Activated CD4-positive, alpha-beta T cell treated with anti-CD3 and anti-CD28 coated beads for 36 hours (primary cell): ENCODE measurements at regions not wholly inside any gene's neighbourhood (a gene's known extent, or its start where the extent isn't known, plus 50 kb on each side); places are given as distances from the start of the nearest gene placed in this dataset.
"Not testable (repeated sequence)": the region's sequence is repeated elsewhere in the genome, so short reads cannot be mapped to it uniquely, and the experiment has no call there.

Experiments
- ATAC-seq: fragments of 200-7000 bp; cut with Tn5 transposase; one replicate; pipeline ENCODE4 v1.10.0; 2021; ENCODE audit warnings: mild to moderate bottlenecking, moderate library complexity
- CTCF ChIA-PET: fragments of 350-600 bp; sonication (Branson Sonifier 250); formaldehyde crosslinking; loops from one replicate; lab custom pipeline; 2021; ENCODE audit warnings: antibody characterized with exemption; lab: Charles Lee
- POLR2A ChIA-PET: fragments of 350-600 bp; sonication (Branson Sonifier 250); formaldehyde crosslinking; loops from one replicate; lab custom pipeline; 2021; ENCODE audit warnings: antibody characterized with exemption, inconsistent platforms; lab: Charles Lee
- DNase-seq: peaks from one replicate; pipeline ENCODE4 v3.0.0-alpha.2; 2020
- H3K27ac Mint-ChIP-seq: one replicate; pipeline ENCODE4 v1.8.0; 2021; ENCODE audit warnings: mixed read lengths
- H3K27me3 Mint-ChIP-seq: one replicate; pipeline ENCODE4 v1.8.0; 2021; ENCODE audit warnings: mixed read lengths
- H3K36me3 Mint-ChIP-seq: one replicate; pipeline ENCODE4 v1.8.0; 2021; ENCODE audit warnings: low read depth, mixed read lengths
- H3K4me1 Mint-ChIP-seq: one replicate; pipeline ENCODE4 v1.8.0; 2021; ENCODE audit warnings: mixed read lengths
- H3K4me3 Mint-ChIP-seq: one replicate; pipeline ENCODE4 v1.8.0; 2021; ENCODE audit warnings: mild to moderate bottlenecking, moderate library complexity, mixed read lengths
- H3K9me3 Mint-ChIP-seq: one replicate; pipeline ENCODE4 v1.8.0; 2021; ENCODE audit warnings: low read depth, mixed read lengths
- intact Hi-C, 2 experiments: fragments of 100-400 bp; cut with DNase I in 1 of 2; cut with micrococcal nuclease in 1 of 2; formaldehyde crosslinking; loops; one replicate each; pipeline versions ENCODE4 v1.14.2 to v1.15.1; 2022 to 2024; cut with DNase I, micrococcal nuclease

DNA sequence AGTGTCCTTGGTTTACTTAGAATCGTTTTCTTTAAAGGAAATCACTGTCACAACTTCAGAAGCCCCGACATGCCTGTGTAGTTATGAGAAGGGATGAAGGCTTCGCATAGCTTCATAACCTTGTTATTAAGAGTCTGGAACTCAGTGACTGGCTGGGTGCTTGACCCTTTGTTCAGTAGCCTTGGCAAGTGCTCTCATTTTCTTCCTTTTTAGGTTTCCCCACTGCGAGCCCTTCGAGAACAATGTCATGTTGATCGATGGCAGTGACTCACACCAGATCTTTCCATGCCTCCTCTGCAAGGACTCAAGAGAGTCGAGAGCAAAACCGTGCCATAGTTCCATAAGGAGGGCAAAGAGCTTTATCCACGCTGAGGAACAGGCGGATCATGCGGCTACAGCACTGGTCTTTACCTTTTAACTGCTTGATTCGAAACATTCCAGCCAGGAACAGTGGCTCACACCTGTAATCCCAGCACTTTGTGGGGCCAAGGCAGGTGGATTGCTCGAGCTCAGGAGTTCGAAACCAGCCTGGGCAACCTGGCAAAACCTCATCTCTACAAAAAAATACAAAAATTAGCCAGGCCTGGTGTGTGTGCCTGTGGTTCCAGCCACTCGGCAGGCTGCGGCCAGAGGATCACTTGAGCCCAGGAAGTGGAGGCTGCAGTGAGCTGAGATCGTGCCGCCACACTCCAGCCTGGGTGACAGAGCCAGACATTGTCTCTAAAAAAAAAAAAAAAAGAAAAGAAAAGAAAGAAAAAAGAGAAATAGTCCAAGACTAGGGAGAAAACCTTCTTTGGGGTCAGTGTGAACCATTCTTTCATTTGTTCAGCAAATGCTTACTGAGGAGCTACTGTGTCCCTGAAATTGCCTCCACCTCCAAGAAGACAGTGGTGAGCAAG, 95.4 kb upstream of the ERRFI1 start:
- ChIA-PET CTCF (interaction anchor here (0.6 to 2.5 kb wide), 5 partner anchors 10 to 1441 kb away, joined by 3 to 15 read pairs (median 3); no protein-coding TSS in a partner anchor), POLR2A (interaction anchor here (0.6 kb wide), 1 partner anchor 10 kb away, joined by 3 read pairs; no protein-coding TSS in a partner anchor)
- H3K4me3 Mint-ChIP-seq, result no peak overlapping the region
- peaks cover 10% of the 10 kb centered on the region for H3K4me1 Mint-ChIP-seq
- peaks cover 6% of the 10 kb centered on the region for H3K27me3 Mint-ChIP-seq
- no peak overlapping the region for H3K27ac Mint-ChIP-seq
- intact Hi-C loops, result loop anchor here (1.0 kb wide), 1 partner anchor 10 kb away; no protein-coding TSS in a partner anchor
- no peaks in the 10 kb centered on the region for H3K9me3 Mint-ChIP-seq
- peaks cover 2% of the 10 kb centered on the region for H3K36me3 Mint-ChIP-seq
- ATAC-seq (peak; percentile 39), DNase-seq (no peak)

GRCh38 chr1:8120693-8121260, 94.7 kb upstream of the ERRFI1 start:
- Mint-ChIP-seq H3K9me3 (no peaks in the 10 kb centered on the region), H3K4me1 (peaks cover 10% of the 10 kb centered on the region), H3K27ac (no peak overlapping the region), H3K36me3 (peaks cover 2% of the 10 kb centered on the region), H3K27me3 (peaks cover 6% of the 10 kb centered on the region), H3K4me3 (no peak overlapping the region)
- ATAC-seq (no peak), DNase-seq (no peak)
- intact Hi-C loops, result loop anchor here (1.0 kb wide), 1 partner anchor 11 kb away; no protein-coding TSS in a partner anchor
- ChIA-PET CTCF (interaction anchor here (0.6 to 2.5 kb wide), 4 partner anchors 11 to 1442 kb away, joined by 3 to 15 read pairs (median 3); no protein-coding TSS in a partner anchor), POLR2A (interaction anchor here (0.5 kb wide), 1 partner anchor 229 kb away, joined by 6 read pairs; no protein-coding TSS in a partner anchor)

GRCh38 chr1:8118736-8119135, 92.6 kb upstream of the ERRFI1 start:
- H3K4me1 Mint-ChIP-seq, result peaks cover 12% of the 10 kb centered on the region
- H3K4me3 Mint-ChIP-seq, ATAC-seq, intact Hi-C loops, H3K27me3 Mint-ChIP-seq, H3K9me3 Mint-ChIP-seq, H3K27ac Mint-ChIP-seq, H3K36me3 Mint-ChIP-seq, POLR2A ChIA-PET, DNase-seq: not testable (repeated sequence)
- CTCF ChIA-PET, result interaction anchor here (0.6 to 0.8 kb wide), 2 partner anchors 25 to 104 kb away, joined by 3 read pairs; no protein-coding TSS in a partner anchor

DNA sequence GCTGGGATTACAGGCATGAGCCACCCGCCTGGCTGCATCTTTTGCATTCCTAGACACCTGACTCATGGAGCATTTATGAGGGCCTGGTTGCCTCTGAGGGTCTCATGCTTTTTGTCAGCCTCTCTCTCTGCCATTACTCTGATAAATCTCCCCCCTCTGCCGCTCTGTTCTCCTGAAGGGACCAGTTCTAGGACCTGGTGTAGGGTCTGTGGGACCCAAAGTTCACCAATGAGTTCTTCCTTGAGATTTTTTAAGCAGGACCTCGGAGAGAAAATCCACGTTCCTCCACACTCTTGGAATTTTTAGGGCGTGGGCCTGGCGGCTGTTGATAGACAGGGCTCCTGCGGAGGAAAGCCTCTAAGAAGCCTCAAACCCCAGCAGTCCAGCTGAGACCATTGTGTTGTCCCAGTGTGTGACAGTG, 91.9 kb upstream of the ERRFI1 start:
- ChIA-PET POLR2A (no interaction called here), CTCF (no interaction called here)
- Mint-ChIP-seq H3K4me1 (peaks cover 19% of the 10 kb centered on the region), H3K27me3 (peaks cover 6% of the 10 kb centered on the region), H3K4me3 (no peak overlapping the region), H3K9me3 (no peaks in the 10 kb centered on the region), H3K36me3 (no peaks in the 10 kb centered on the region), H3K27ac (no peak overlapping the region)
- DNase-seq (no peak), ATAC-seq (no peak)
- intact Hi-C loops, result no loop called here

- POLR2A ChIA-PET, result no interaction called here
- intact Hi-C loops, result no loop called here
- ATAC-seq, result no peak
- H3K4me1 Mint-ChIP-seq, result peaks cover 20% of the 10 kb centered on the region
- H3K27ac Mint-ChIP-seq, result no peak overlapping the region
- DNase-seq, result no peak
- no peaks in the 10 kb centered on the region for H3K36me3 Mint-ChIP-seq
- peaks cover 6% of the 10 kb centered on the region for H3K27me3 Mint-ChIP-seq
- no peak overlapping the region for H3K4me3 Mint-ChIP-seq
- no peaks in the 10 kb centered on the region for H3K9me3 Mint-ChIP-seq
- CTCF ChIA-PET, result no interaction called here
Measured at GRCh38 chr1:8116894-8117264, 90.8 kb upstream of the ERRFI1 start.

DNA sequence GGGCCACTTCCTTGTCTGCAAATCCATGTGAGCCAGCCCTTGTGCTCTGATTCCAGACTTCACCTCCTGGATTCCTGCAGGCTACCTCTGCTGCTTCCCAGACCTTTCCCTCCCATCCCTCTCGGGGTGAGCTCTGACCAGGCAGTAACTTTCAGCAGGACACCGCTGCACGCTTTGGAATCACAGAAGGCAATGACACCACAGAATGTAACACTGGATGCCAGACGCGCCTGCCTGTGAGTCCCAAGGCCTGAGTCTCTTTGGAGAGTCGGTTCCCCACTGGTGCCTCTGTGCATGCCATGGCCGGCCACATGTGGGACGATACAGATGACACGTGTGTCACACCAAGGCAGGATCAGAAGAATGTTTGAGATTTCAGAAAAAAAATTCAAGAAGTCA, 89.7 kb upstream of the ERRFI1 start:
- Mint-ChIP-seq H3K9me3 (no peaks in the 10 kb centered on the region), H3K27ac (no peak overlapping the region), H3K36me3 (no peaks in the 10 kb centered on the region), H3K4me1 (peaks cover 12% of the 10 kb centered on the region), H3K4me3 (no peak overlapping the region), H3K27me3 (peaks cover 3% of the 10 kb centered on the region)
- no peak for DNase-seq
- intact Hi-C loops, result no loop called here
- ATAC-seq, result no peak
- ChIA-PET POLR2A (no interaction called here), CTCF (no interaction called here)

DNA sequence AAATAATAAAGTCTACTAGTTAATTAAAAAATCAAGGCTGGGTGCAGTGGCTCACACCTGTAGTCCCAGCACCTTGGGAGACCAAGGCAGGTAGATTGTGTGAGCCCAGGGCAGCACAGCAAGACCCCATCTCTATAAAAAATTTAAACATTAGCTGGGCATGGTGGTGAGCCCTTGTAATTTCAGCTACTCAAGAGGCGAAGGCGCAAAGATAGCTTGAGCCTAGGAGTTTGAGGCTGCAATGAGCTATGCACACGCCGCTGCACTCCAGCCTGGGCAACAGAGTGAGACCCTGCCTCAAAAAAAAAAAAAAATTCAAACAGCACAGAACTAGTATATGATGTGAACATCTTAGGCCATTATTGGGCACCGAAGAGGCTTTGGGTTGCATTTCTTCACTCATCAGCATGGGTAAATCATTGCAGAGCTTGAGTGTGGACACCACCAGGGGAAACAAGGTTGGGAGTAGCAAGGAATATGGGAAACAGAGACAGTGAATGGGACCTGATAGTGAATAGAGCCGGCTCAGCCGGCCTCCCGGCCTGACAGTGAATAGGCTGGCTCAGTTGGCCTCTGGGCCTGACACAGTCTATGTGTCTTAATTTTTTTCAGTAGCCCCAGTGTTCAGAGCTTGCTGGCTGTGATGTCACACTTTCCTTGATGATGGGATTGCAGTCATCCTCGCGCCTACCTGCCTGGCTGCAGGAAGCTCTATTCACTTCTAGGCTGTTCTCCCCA, 89.1 kb upstream of the ERRFI1 start:
- intact Hi-C loops, result no loop called here
- H3K9me3 Mint-ChIP-seq, result no peaks in the 10 kb centered on the region
- peaks cover 10% of the 10 kb centered on the region for H3K4me1 Mint-ChIP-seq
- no peak overlapping the region for H3K27ac Mint-ChIP-seq
- CTCF ChIA-PET, result no interaction called here
- H3K4me3 Mint-ChIP-seq, result no peak overlapping the region
- DNase-seq, result no peak
- no peaks in the 10 kb centered on the region for H3K36me3 Mint-ChIP-seq
- H3K27me3 Mint-ChIP-seq, result no peaks in the 10 kb centered on the region
- ATAC-seq, result no peak
- POLR2A ChIA-PET, result no interaction called here

- intact Hi-C loops, result no loop called here
- Mint-ChIP-seq H3K9me3 (no peaks in the 10 kb centered on the region), H3K36me3 (no peaks in the 10 kb centered on the region), H3K4me3 (no peak overlapping the region), H3K27ac (no peak overlapping the region), H3K27me3 (no peaks in the 10 kb centered on the region), H3K4me1 (peaks cover 10% of the 10 kb centered on the region)
- no peak for ATAC-seq
- no peak for DNase-seq
- ChIA-PET CTCF (no interaction called here), POLR2A (interaction anchor here (0.6 kb wide), 1 partner anchor 106 kb away, joined by 4 read pairs; no protein-coding TSS in a partner anchor)
Measured at GRCh38 chr1:8113262-8114220, 87.4 kb upstream of the ERRFI1 start.

DNA sequence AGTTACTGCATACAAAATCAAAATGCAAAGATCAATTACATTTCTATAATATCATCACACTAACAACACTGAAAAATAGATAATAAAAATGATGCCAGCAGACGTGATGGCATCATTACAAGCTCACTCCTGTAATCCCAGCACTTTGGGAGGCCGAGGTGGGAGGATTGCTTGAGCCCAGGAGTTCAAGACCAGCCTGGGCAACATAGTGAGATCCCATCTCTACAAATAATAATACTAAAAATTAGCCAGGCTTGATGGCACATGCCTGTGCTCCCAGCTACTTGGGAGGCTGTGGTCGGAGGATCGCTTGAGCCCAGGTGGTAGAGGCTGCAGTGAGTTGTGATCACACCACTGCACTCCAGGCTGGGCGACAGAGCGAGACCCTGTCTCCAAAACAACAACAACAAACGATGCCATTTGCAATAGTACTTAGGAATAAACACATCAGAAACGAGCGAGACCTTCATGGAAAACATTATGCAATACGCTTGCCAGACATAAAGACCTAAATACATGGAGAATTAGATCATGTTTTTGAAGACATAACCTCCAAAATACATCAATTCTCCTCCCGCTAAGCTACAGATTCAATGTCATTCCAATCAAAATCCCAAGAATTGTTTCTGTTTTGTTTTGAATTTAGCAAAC, 86.6 kb upstream of the ERRFI1 start:
- intact Hi-C loops, result no loop called here
- peaks cover 10% of the 10 kb centered on the region for H3K4me1 Mint-ChIP-seq
- DNase-seq (no peak), ATAC-seq (no peak)
- H3K36me3 Mint-ChIP-seq, result no peaks in the 10 kb centered on the region
- H3K27ac Mint-ChIP-seq, result no peak overlapping the region
- no peaks in the 10 kb centered on the region for H3K9me3 Mint-ChIP-seq
- no peak overlapping the region for H3K4me3 Mint-ChIP-seq
- POLR2A ChIA-PET, result no interaction called here
- H3K27me3 Mint-ChIP-seq, result no peaks in the 10 kb centered on the region
- CTCF ChIA-PET, result no interaction called here

- ChIA-PET POLR2A (no interaction called here), CTCF (no interaction called here)
- no peak overlapping the region for H3K27ac Mint-ChIP-seq
- H3K9me3 Mint-ChIP-seq, result no peaks in the 10 kb centered on the region
- intact Hi-C loops, result no loop called here
- H3K27me3 Mint-ChIP-seq, result no peaks in the 10 kb centered on the region
- ATAC-seq, result no peak
- DNase-seq, result no peak
- H3K4me1 Mint-ChIP-seq, result peaks cover 10% of the 10 kb centered on the region
- H3K36me3 Mint-ChIP-seq, result no peaks in the 10 kb centered on the region
- H3K4me3 Mint-ChIP-seq, result no peak overlapping the region
Measured at GRCh38 chr1:8111560-8111959, 85.5 kb upstream of the ERRFI1 start.
